Tibial nerve (tissue), 3 donors: ENCODE measurements at regions not wholly inside any gene's neighbourhood (a gene's known extent, or its start where the extent isn't known, plus 50 kb on each side); places are given as distances from the start of the nearest gene placed in this dataset.

Source experiments
- CTCF ChIP-seq, 5 experiments: fragments of 200-600 bp in 3 of 5; fragments of 450-650 bp in 2 of 5; sonication (generic) in 3 of 5; IDR thresholded peaks; one replicate each; pipeline ENCODE4 v1.5.1; 2016 to 2019; ENCODE audit warnings: antibody characterized with exemption in 5 of 5, mild to moderate bottlenecking in 3 of 5, moderate library complexity in 2 of 5
- POLR2A ChIP-seq, 2 donors: fragments of 450-650 bp; IDR thresholded peaks; one replicate each; pipeline ENCODE4 v1.6.1; 2017; ENCODE audit warnings: antibody characterized with exemption in 2 of 2, mild to moderate bottlenecking in 2 of 2, moderate library complexity in 2 of 2

- TF ChIP-seq CTCF (IDR thresholded peaks at IDR 0.05) (no peak), POLR2A (IDR thresholded peaks at IDR 0.05) (no peak)
Measured at GRCh38 chr7:114760477-114760876, 161.4 kb upstream of the MDFIC start.
